ENCODE measurements at regions not wholly inside any gene's neighbourhood (a gene's known extent, or its start where the extent isn't known, plus 50 kb on each side); places are given as distances from the start of the nearest gene placed in this dataset.

GRCh38 chr6:12235341-12235740, 54.8 kb upstream of the EDN1 start:
- H3K27me3 ChIP-seq (ENCODE audit: control insufficient read depth, insufficient read depth, low read length), result no peaks in the 10 kb centered on the region
- H3K4me3 ChIP-seq (ENCODE audit: low read length), result no peak overlapping the region
- H3K9me3 ChIP-seq (replicated peaks; ENCODE audit: control insufficient read depth, low read depth, low read length), result no peaks in the 10 kb centered on the region
- no peak for DNase-seq
- H3K36me3 ChIP-seq (ENCODE audit: control insufficient read depth, insufficient read depth, low read length), result no peaks in the 10 kb centered on the region
- 60% methylated on average over 1 of the region's 5 CpGs for WGBS (ENCODE audit: insufficient coverage)
- peaks cover 2% of the 10 kb centered on the region for H3K4me1 ChIP-seq (ENCODE audit: control insufficient read depth, insufficient read depth, low read length)
- H3K27ac ChIP-seq (ENCODE audit: low read length), result no peak overlapping the region

DNA sequence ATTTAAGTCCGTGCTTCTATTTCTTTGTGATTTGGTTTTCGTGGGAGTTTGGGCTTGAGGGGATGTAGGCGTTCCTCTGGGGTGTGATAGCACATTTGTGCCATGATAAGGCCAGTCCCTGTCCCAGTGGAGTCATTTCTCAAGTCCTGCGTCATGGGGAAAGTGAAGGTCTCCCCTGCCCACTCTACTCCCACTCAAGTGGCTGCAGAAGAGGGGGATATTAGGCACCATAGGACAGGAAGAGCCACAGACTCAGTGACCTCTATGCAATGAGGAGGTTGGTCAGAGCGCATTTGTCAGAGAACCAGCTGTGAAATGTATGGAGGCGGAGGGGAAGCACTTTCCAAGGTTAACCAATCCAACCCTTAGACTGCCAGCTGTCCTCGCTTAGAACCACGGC, 51.9 kb upstream of the EDN1 start:
- H3K4me3 ChIP-seq (ENCODE audit: low read length), result no peak overlapping the region
- H3K36me3 ChIP-seq (ENCODE audit: control insufficient read depth, insufficient read depth, low read length), result no peaks in the 10 kb centered on the region
- no peaks in the 10 kb centered on the region for H3K27me3 ChIP-seq (ENCODE audit: control insufficient read depth, insufficient read depth, low read length)
- H3K27ac ChIP-seq (ENCODE audit: low read length), result no peak overlapping the region
- DNase-seq, result no peak
- H3K4me1 ChIP-seq (ENCODE audit: control insufficient read depth, insufficient read depth, low read length), result peaks cover 2% of the 10 kb centered on the region
- no CpG with 5 or more reads among the region's 8 CpGs for WGBS (ENCODE audit: insufficient coverage)
- H3K9me3 ChIP-seq (replicated peaks; ENCODE audit: control insufficient read depth, low read depth, low read length), result no peaks in the 10 kb centered on the region
